HG03521 (cell line): ENCODE measurements at regions not wholly inside any gene's neighbourhood (a gene's known extent, or its start where the extent isn't known, plus 50 kb on each side); places are given as distances from the start of the nearest gene placed in this dataset.

Source experiments
- ATAC-seq: cut with Tn5 transposase; IDR thresholded peaks from one replicate; pipeline ENCODE4 v1.9.1; 2021; ENCODE audit warnings: mild to moderate bottlenecking, moderate library complexity; ENCODE audit not compliant: unreplicated experiment

- no peak for ATAC-seq
Measured at GRCh38 chr20:7492257-7492656, 448.0 kb downstream of the HAO1 start.

- no peak for ATAC-seq
Measured at GRCh38 chr20:7493311-7493710, 446.9 kb downstream of the HAO1 start.

DNA sequence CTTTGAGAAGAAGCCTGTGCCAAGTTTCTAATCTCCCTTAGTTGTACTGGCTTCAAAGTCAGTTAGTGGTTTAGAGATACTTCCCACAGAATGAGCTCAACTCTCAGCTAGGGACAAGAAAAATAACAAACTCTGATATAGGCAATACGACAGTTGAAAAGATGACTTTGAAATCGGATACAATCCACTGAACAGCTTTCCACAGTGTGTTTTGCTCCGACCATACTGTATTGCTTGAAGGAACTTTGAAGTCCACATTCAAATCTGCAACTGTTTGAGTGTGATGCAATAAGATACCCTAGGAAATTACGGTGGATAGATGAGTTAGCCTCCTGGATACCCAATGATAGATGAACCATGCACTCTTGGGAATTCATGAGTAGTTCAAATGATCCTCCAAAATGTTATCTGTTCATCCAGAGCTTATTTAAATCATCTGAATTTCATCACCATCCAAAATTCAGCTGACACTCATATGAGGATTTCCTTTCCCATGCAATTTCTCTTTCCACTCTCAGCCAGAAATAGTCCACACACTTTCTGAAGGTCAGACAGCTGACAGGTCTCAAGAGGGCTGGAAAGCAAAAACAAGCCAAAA is 443.8 kb downstream of the HAO1 start:
- no peak for ATAC-seq

DNA sequence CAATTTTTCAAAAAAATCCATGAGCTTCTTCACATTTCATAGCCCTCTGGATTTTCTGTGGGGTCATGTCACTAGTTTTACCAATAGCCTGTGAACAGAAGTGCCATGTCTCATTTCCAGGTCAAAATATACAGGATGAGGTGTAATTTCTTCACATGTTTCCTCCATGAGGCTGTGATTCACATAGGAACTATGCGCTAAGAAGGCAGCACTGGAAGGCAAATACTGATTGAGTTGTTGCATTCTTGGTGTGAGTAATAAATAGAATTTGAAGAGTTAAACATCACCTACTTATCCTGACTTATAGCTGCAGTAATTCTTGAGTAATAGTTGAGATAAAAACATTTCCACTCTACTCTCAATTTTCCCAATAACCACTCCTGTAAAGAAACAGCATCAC is 442.3 kb downstream of the HAO1 start:
- no peak for ATAC-seq

DNA sequence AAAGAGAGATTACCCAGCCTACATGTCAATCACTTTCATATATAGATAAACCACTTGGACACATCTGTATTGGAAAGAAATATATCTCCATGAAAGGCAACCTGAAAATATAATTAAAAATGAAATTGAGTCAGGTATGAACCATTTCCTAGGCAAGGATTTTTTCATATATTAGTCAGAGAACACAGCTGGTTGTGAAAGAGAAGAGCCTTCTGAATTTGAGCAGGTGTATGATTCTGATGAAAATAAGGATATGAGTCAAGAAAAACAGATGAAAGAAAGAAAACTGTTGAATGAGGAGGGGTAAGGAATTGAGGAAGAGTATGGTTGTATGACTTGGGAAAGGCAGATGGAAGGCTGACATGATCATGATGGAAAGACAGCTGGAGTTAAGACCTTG is 441.1 kb downstream of the HAO1 start:
- ATAC-seq: no peak

- no peak for ATAC-seq
Measured at GRCh38 chr20:7500231-7500663, 440.0 kb downstream of the HAO1 start.

DNA sequence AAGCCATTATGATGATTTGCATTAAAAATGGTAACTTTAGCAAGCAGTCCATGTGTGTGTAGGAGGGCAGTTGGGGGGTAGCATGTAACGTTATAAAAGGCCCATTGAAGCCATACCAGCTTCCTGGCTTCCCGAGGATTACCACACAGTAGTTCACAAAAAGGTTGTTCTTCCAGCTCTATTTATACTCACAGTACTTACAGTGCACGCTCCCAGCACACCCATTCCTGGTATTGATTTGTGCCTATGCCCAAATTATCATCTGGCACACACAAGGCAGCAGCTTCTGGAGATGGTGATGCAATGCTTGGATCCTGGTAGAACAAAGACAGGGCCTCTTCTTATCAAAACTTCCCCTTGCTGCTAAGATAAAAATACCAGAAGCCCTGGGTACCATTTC is 436.8 kb downstream of the HAO1 start:
- ATAC-seq: no peak

DNA sequence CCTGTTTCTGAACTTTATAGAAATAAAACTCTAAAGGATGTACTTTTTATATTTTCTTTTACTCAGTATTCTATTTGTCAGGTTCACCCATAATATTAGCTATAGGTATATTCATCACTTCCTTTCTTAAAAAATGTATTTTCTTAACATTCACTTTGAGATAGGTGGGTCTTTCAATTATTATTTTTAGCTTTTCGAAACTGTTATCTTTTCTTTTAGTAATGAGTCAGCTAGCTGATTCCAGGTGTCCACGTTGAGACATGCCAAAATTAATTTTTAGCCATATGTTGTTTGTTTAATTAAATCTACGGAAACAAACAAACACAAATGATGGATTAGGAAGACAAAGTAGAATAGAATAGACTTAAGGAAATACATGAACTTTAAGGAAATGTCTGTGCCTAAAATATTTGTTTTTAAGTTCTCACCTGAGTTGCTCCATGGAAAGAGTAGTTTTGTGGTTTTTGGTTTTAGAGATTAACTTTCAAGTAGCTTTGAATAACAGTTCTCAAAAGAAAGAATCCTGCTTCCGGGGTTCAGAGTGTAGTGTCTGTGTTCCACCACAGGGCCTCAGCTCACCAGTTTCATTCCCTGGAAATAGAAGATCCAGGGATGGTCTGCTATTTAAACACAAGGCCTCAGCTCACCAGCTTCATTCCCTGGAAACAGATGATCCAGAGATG is 435.0 kb downstream of the HAO1 start:
- no peak for ATAC-seq

- no peak for ATAC-seq
Measured at GRCh38 chr20:7505835-7506221, 434.4 kb downstream of the HAO1 start.

- no peak for ATAC-seq
Measured at GRCh38 chr20:7516621-7517111, 423.6 kb downstream of the HAO1 start.

- ATAC-seq: no peak
Measured at GRCh38 chr20:7520361-7520760, 419.9 kb downstream of the HAO1 start.

DNA sequence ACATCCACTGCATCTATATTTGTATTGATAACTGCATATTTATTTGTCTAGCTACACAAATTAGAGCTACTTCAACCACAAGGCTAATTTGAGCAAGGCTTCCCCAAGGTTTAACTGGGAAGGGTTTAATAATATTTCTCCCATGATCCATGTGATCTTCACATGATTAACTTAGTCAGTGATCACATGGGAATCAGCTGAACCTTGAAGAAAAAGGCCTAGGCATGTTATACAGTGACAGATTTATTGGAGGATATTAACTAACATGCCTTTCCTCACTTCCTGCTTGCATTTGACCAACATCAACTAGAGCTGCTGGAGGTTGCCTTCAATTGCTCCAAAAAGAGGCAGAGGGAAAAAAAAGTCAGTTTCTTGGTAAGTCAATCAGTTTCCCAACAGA is 417.0 kb downstream of the HAO1 start:
- no peak for ATAC-seq

- no peak for ATAC-seq
Measured at GRCh38 chr20:7540018-7540417, 400.2 kb downstream of the HAO1 start.

GRCh38 chr20:7540923-7541322 is 399.3 kb downstream of the HAO1 start:
- no peak for ATAC-seq

DNA sequence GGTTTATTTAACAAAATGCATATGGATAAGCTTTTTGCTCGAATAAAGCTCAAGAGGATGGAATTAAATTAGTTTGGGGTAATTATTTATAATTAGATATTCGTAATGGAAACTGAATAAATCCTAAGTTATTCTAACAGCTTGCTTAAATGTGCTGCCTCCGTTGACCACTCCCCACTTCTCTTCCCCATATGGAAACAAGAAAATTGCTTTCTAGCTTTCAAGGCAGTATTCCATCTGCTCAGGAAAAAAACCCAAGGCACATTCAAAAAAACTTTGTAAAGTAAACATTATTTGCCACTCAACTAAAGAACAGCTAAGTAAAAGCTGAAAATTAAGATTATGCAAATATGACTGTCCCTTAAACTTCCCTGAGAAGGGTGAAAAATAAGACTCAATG is 369.2 kb downstream of the HAO1 start:
- ATAC-seq: no peak

DNA sequence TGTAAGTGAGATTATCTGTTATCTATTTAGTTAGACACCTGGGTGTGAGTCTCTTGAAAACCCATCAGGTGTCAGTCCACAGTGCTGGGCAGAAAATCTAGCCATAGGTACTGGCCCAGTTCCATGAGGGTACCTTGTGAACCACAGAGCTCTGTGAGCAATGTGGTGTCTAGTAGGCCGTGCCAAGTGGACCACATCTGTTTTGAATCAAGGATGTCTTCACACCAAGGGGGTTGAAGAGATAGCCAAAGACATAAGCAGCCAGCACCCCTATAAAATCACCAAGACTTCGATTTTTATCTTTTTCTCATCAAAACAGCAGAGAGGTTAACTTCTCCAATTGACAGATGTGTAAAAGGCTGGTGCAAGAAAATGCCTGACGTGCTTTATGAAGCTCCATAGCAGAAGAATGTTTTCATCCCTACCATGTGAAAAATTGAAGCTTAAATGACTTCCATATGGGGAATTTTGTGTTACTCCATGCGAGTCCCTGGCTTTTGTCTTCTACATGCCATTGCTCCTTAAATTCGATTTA is 368.7 kb downstream of the HAO1 start:
- no peak for ATAC-seq

- no peak for ATAC-seq
Measured at GRCh38 chr20:7579888-7580287, 360.4 kb downstream of the HAO1 start.

DNA sequence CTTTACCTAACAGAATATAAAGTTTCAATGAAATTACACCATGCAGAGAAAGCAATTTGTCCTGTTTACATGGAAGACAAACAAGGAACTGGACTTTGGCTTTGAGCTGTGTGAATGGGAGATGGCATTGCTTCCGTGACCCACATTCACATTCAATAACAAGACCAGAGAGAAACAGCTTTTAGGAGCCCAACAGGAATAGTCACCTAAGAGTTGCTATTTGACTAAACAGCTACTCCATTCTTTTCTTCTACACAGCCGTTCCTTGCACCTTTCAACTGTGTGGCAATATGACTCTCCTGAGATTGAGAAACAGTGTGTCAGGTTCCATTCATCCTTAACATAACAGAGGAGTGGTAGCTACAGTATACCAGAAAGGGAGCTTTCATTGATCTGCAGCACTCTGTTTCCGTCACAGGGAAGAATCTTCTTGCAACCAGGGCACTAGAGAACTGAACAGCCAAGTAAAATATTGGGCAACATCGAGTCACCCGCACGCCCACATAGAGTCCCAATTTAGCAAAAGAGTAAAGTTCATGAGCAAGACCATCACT is 355.1 kb downstream of the HAO1 start:
- no peak for ATAC-seq

DNA sequence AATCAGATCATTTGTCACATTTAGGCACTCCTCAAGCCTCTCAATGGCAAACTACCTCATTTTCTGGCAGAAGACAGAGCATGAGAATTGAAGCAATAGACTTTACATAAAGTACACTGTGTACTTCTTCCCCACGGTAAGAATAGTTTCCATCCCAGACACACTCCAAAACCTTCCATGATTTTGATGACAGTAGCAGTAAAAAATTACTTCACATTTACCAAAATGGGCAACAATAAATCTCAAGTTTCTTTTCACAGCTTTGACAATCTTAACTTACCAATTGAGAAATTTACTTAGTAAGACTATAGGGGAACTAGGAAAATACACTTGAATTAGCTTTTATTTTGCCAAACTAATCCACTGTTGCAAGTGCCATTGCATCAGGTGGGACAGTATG is 353.8 kb downstream of the HAO1 start:
- ATAC-seq: no peak

- ATAC-seq: no peak
Measured at GRCh38 chr20:7589164-7589563, 351.1 kb downstream of the HAO1 start.

- no peak for ATAC-seq
Measured at GRCh38 chr20:7596541-7596940, 343.7 kb downstream of the HAO1 start.

- ATAC-seq: no peak
Measured at GRCh38 chr20:7601431-7601830, 338.8 kb downstream of the HAO1 start.
